Spleen (tissue), 11 donors: ENCODE measurements at regions not wholly inside any gene's neighbourhood (a gene's known extent, or its start where the extent isn't known, plus 50 kb on each side); places are given as distances from the start of the nearest gene placed in this dataset.

ENCODE experiments used
- DNase-seq: peaks from one replicate; pipeline ENCODE4 v3.0.0-alpha.2; 2020
- H3K27ac ChIP-seq, 8 donors: fragments of 200-600 bp; sonication (generic) in 7 of 8; 1 replicate in 4 of 8; 2 replicates in 4 of 8; pipeline versions ENCODE4 v1.5.0 to v1.8.0; 2016 to 2021; ENCODE audit warnings: inconsistent platforms in 4 of 8, mild to moderate bottlenecking in 4 of 8, moderate library complexity in 1 of 8
- H3K27me3 ChIP-seq, 7 donors: fragments of 200-600 bp; sonication (generic) in 6 of 7; replicated peaks in 1 of 7; 1 replicate in 4 of 7; 2 replicates in 3 of 7; pipeline versions ENCODE4 v1.5.0 to v1.8.0; 2016 to 2021; ENCODE audit warnings: inconsistent platforms in 3 of 7, mild to moderate bottlenecking in 1 of 7
- H3K36me3 ChIP-seq, 6 donors: fragments of 200-600 bp; sonication (generic) in 5 of 6; 1 replicate in 4 of 6; 2 replicates in 2 of 6; pipeline versions ENCODE4 v1.5.0 to v1.8.0; 2016 to 2021; ENCODE audit warnings: inconsistent platforms in 2 of 6
- H3K4me1 ChIP-seq, 6 donors: fragments of 200-600 bp; sonication (generic) in 5 of 6; 1 replicate in 3 of 6; 2 replicates in 3 of 6; pipeline versions ENCODE4 v1.5.0 to v1.8.0; 2016 to 2021; ENCODE audit warnings: inconsistent platforms in 3 of 6
- H3K4me3 ChIP-seq, 8 donors: fragments of 200-600 bp; sonication (generic) in 7 of 8; 1 replicate in 4 of 8; 2 replicates in 4 of 8; pipeline versions ENCODE4 v1.5.0 to v1.8.0; 2016 to 2021; ENCODE audit warnings: inconsistent platforms in 4 of 8, mild to moderate bottlenecking in 4 of 8, moderate library complexity in 2 of 8
- H3K9me3 ChIP-seq, 8 donors: fragments of 200-600 bp; sonication (generic) in 7 of 8; 1 replicate in 4 of 8; 2 replicates in 4 of 8; pipeline versions ENCODE4 v1.5.0 to v1.8.0; 2016 to 2021; ENCODE audit warnings: inconsistent platforms in 4 of 8
- CTCF ChIP-seq, 11 experiments: fragments of 200-600 bp in 7 of 11; fragments of 450-650 bp in 4 of 11; sonication (generic) in 4 of 11; IDR thresholded peaks in 8 of 11; conservative IDR thresholded peaks in 3 of 11; 1 replicate in 7 of 11; 2 replicates in 4 of 11; pipeline versions ENCODE4 v1.4.0 to v1.8.0; 2016 to 2021; ENCODE audit warnings: antibody characterized with exemption in 11 of 11, inconsistent platforms in 4 of 11, mild to moderate bottlenecking in 1 of 11
- POLR2A ChIP-seq, 3 donors: fragments of 450-650 bp; IDR thresholded peaks; one replicate each; pipeline ENCODE4 v1.5.1; 2017; ENCODE audit warnings: antibody characterized with exemption in 3 of 3, mild to moderate bottlenecking in 1 of 3
- POLR2AphosphoS5 ChIP-seq, 3 donors: sonication (generic); formaldehyde crosslinking; IDR thresholded peaks; one replicate each; pipeline ENCODE4 v1.5.1; 2017; ENCODE audit warnings: antibody characterized with exemption in 3 of 3
- WGBS, 5 donors: extraction: QIAGEN DNeasy Blood & Tissue Kit in 3 of 5; methylation state at CpG; one replicate each; pipeline versions ENCODE4 v1.1.5 to v1.1.7; 2013 to 2018; 5-methylcytosine and 5-hydroxymethylcytosine counted together
- intact Hi-C: fragments of 100-400 bp; cut with DNase I; formaldehyde crosslinking; loops from one replicate; pipeline ENCODE4 v1.15.0; 2023; ENCODE audit warnings: low total_unique reads
- donor health status: healthy with polysubstance abuse.
- donor health status: DM: no; HTN: no; CAD: no; lungs with moderate emphysema.
- donor health status: DM: no; HTN: no; CAD: no.
- donor health status: Bipolar disorder and iron deficiency.
- donor health status: healthy.
- donor health status: DM: no; HTN: no; CAD: no.
- donor health status: DM: yes; HTN: yes; CAD: no.

GRCh38 chr6:105645156-105645555 lies 242.3 kb upstream of the PREP start:
- Histone ChIP-seq H3K4me1 (peaks cover 0 to 31% (median 14%) of the 10 kb centered on the region in 6 donors), H3K36me3 (no peaks in the 10 kb centered on the region), H3K27ac (peak overlapping the region in 6 of 8 donors; percentile 44 to 81 (median 62)), H3K27me3 (no peaks in the 10 kb centered on the region), H3K4me3 (no peak overlapping the region), H3K9me3 (no peaks in the 10 kb centered on the region)
- intact Hi-C loops, result no loop called here
- DNase-seq, result no peak
- no peak for TF ChIP-seq CTCF (IDR thresholded peaks at IDR 0.05 in 8 of 11, conservative IDR thresholded peaks at IDR 0.05 in 3 of 11)
- 63 to 90% (median 79%) methylated on average over 1 of the region's 1 CpG for WGBS, 5 donors

GRCh38 chr6:105644691-105645090 lies 241.8 kb upstream of the PREP start:
- Histone ChIP-seq H3K4me1 (peaks cover 0 to 31% (median 14%) of the 10 kb centered on the region in 6 donors), H3K27ac (peak overlapping the region in 6 of 8 donors; percentile 33 to 81 (median 62)), H3K27me3 (no peaks in the 10 kb centered on the region), H3K36me3 (no peaks in the 10 kb centered on the region), H3K9me3 (no peaks in the 10 kb centered on the region), H3K4me3 (no peak overlapping the region)
- WGBS, 5 donors, result 71 to 85% (median 73%) methylated on average over 3 of the region's 3 CpGs
- intact Hi-C loops, result no loop called here
- DNase-seq, result no peak
- TF ChIP-seq POLR2A (IDR thresholded peaks at IDR 0.05), result no peak
- no peak for TF ChIP-seq POLR2AphosphoS5 (IDR thresholded peaks at IDR 0.05)
- no peak for TF ChIP-seq CTCF (IDR thresholded peaks at IDR 0.05 in 8 of 11, conservative IDR thresholded peaks at IDR 0.05 in 3 of 11)

DNA sequence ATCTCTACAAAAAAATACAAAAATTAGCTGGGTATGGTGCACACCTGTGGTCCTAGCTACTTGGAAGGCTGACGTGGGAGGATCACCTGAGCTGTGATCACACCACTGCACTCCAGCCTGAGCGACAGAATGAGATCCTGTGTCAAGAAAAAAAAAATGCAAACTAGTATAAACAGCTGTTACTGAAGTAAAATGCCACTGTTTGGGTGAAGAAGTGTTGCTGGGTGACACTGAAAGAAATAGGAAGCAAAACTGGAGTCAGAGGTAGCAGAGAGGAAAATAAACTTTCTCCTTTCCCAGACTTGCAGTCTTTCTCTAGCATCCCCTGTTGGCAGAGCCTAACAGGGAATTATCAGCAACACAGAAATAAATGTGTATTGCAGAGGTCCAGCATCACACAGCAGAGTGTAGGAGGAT lies 241.2 kb upstream of the PREP start:
- Histone ChIP-seq H3K4me1 (peaks cover 0 to 31% (median 14%) of the 10 kb centered on the region in 6 donors), H3K27me3 (no peaks in the 10 kb centered on the region), H3K9me3 (no peaks in the 10 kb centered on the region), H3K27ac (peak overlapping the region in 6 of 8 donors; percentile 11 to 81 (median 52)), H3K36me3 (no peaks in the 10 kb centered on the region), H3K4me3 (no peak overlapping the region)
- intact Hi-C loops, result no loop called here
- TF ChIP-seq POLR2A (IDR thresholded peaks at IDR 0.05) (no peak), POLR2AphosphoS5 (IDR thresholded peaks at IDR 0.05) (no peak), CTCF (IDR thresholded peaks at IDR 0.05 in 8 of 11, conservative IDR thresholded peaks at IDR 0.05 in 3 of 11) (no peak)
- no peak for DNase-seq
- 45 to 76% (median 60%) methylated on average over 2 of the region's 2 CpGs for WGBS, 5 donors

DNA sequence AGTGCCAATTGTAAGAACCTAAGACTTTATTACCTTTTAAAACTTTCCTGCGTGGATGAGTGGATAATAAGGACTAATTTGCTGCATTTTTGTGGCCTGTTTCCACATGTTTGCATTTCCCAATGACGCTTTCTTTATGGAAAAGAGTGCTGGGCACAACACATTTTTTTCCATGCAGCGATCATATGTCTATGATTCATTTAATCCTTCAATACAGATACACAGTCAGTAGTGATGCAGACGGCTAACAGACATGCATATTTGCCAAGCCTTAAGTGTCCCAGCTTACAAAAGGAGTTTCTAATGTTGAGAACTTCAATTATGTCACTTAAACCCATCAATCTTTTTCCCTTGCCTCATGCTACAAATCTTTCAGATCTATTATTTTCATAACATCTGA lies 239.8 kb upstream of the PREP start:
- H3K27ac ChIP-seq, result no peak overlapping the region
- H3K4me1 ChIP-seq, result peaks cover 0 to 25% (median 14%) of the 10 kb centered on the region in 6 donors
- no peaks in the 10 kb centered on the region for H3K36me3 ChIP-seq
- H3K4me3 ChIP-seq, result no peak overlapping the region
- H3K9me3 ChIP-seq, result no peaks in the 10 kb centered on the region
- no peaks in the 10 kb centered on the region for H3K27me3 ChIP-seq
- 86 to 93% (median 89%) methylated on average over 4 of the region's 4 CpGs for WGBS, 5 donors
- TF ChIP-seq POLR2A (IDR thresholded peaks at IDR 0.05), result no peak
- no peak for TF ChIP-seq CTCF (IDR thresholded peaks at IDR 0.05 in 8 of 11, conservative IDR thresholded peaks at IDR 0.05 in 3 of 11)
- no peak for TF ChIP-seq POLR2AphosphoS5 (IDR thresholded peaks at IDR 0.05)
- intact Hi-C loops, result no loop called here
- DNase-seq, result no peak
